Thoracic aorta (tissue), 2 donors: ENCODE measurements at regions not wholly inside any gene's neighbourhood (a gene's known extent, or its start where the extent isn't known, plus 50 kb on each side); places are given as distances from the start of the nearest gene placed in this dataset.

ENCODE experiments used
- ATAC-seq: fragments of 150-250 bp; one replicate; pipeline ENCODE4 v1.8.0; 2017; ENCODE audit warnings: low read depth; ENCODE audit not compliant: insufficient number of reproducible peaks, low FRiP score
- DNase-seq: peaks from one replicate; pipeline ENCODE4 v3.0.0-alpha.2; 2020; ENCODE audit warnings: low spot score
- H3K27ac ChIP-seq, 2 donors: fragments of 200-600 bp; sonication (generic); 1 replicate in 1 of 2; 2 replicates in 1 of 2; pipeline ENCODE4 v1.5.1; 2016; ENCODE audit warnings: mild to moderate bottlenecking in 2 of 2, moderate library complexity in 2 of 2
- H3K27me3 ChIP-seq: fragments of 200-600 bp; sonication (generic); replicated peaks from 2 replicates; pipeline ENCODE4 v1.6.0; 2016; ENCODE audit warnings: mild to moderate bottlenecking; ENCODE audit not compliant: insufficient read depth
- H3K36me3 ChIP-seq: fragments of 200-600 bp; sonication (generic); one replicate; pipeline ENCODE4 v1.5.1; 2016
- H3K4me1 ChIP-seq, 2 donors: fragments of 200-600 bp; sonication (generic); 1 replicate in 1 of 2; 2 replicates in 1 of 2; pipeline versions ENCODE4 v1.5.1 to v1.6.0; 2016; ENCODE audit warnings: low read depth in 2 of 2, mild to moderate bottlenecking in 1 of 2; ENCODE audit not compliant: control insufficient read depth in 1 of 2
- H3K4me3 ChIP-seq: fragments of 200-600 bp; sonication (generic); 2 replicates; pipeline ENCODE4 v1.5.1; 2016; ENCODE audit warnings: mild to moderate bottlenecking
- H3K9me3 ChIP-seq: fragments of 200-600 bp; sonication (generic); 2 replicates; pipeline ENCODE4 v1.5.1; 2016
- CTCF ChIP-seq: fragments of 200-600 bp; sonication (generic); IDR thresholded peaks from one replicate; pipeline ENCODE4 v1.5.1; 2019; ENCODE audit warnings: antibody characterized with exemption

GRCh38 chr5:38059876-38060275 is 198.5 kb upstream of the EGFLAM start:
- Histone ChIP-seq H3K36me3 (no peaks in the 10 kb centered on the region), H3K27me3 (no peaks in the 10 kb centered on the region), H3K9me3 (no peaks in the 10 kb centered on the region), H3K4me1 (peaks cover 0 to 6% of the 10 kb centered on the region in 2 donors), H3K4me3 (no peak overlapping the region), H3K27ac (peak overlapping the region in 1 of 2 donors; percentile 27)
- no peak for DNase-seq
- ATAC-seq: no peak
- no peak for TF ChIP-seq CTCF

GRCh38 chr5:38051711-38052511 is 206.4 kb upstream of the EGFLAM start:
- ATAC-seq (no peak), DNase-seq (no peak)
- Histone ChIP-seq H3K4me3 (no peak overlapping the region), H3K27me3 (no peaks in the 10 kb centered on the region), H3K4me1 (peaks cover 0 to 10% of the 10 kb centered on the region in 2 donors), H3K9me3 (no peaks in the 10 kb centered on the region), H3K36me3 (no peaks in the 10 kb centered on the region), H3K27ac (no peak overlapping the region)
- no peak for TF ChIP-seq CTCF

DNA sequence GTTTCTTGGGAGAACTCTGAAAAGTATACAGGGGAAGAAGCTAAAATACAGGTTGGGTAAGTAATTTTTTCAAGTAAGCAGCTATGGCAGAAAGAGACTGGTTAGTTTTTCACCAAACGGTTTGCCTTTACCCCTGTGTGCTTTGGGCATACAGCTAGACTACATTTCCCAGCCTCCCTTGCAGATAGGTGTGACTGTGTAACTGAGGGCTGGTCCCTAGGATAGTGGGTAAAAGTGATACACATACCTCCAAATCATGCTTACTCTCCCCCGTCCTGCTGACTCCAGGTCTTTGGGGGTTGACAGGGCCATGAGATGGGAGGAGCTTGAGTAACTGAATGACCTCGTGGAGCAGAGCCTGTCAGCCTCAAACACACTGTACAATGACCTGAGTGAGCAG is 208.6 kb upstream of the GDNF start:
- Histone ChIP-seq H3K4me1 (peaks cover 0 to 10% of the 10 kb centered on the region in 2 donors), H3K9me3 (no peaks in the 10 kb centered on the region), H3K4me3 (no peak overlapping the region), H3K36me3 (no peaks in the 10 kb centered on the region), H3K27ac (no peak overlapping the region), H3K27me3 (no peaks in the 10 kb centered on the region)
- DNase-seq (no peak), ATAC-seq (no peak)
- no peak for TF ChIP-seq CTCF

- Histone ChIP-seq H3K27me3 (no peaks in the 10 kb centered on the region), H3K4me1 (peaks cover 0 to 10% of the 10 kb centered on the region in 2 donors), H3K27ac (no peak overlapping the region), H3K4me3 (no peak overlapping the region), H3K9me3 (no peaks in the 10 kb centered on the region), H3K36me3 (no peaks in the 10 kb centered on the region)
- DNase-seq (no peak), ATAC-seq (no peak)
- TF ChIP-seq CTCF: no peak
These were observed 206.3 kb upstream of the GDNF start for GRCh38 chr5:38046103-38046502.

DNA sequence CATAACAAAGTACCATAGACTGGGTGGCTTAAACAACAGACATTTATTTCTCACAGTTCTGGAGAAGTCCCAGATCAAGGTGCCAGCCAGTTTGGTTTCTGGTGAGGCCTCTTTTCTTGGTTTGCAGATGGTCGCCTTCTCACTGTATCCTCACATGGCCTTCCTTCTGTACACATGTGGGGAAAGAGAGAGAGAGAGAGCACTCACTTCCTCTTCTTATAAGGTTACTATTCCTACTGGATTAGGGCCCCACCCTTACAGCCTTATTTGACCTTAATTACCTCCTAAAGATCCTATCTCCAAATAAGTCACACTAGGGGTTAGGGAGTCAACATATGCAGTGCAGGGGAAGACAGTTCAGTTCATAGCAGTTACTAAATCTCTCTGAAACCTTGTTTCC is 205.6 kb upstream of the GDNF start:
- no peaks in the 10 kb centered on the region for H3K27me3 ChIP-seq
- no peaks in the 10 kb centered on the region for H3K36me3 ChIP-seq
- no peak overlapping the region for H3K27ac ChIP-seq
- peaks cover 0 to 10% of the 10 kb centered on the region in 2 donors for H3K4me1 ChIP-seq
- DNase-seq (no peak), ATAC-seq (no peak)
- no peak overlapping the region for H3K4me3 ChIP-seq
- H3K9me3 ChIP-seq: no peaks in the 10 kb centered on the region
- no peak for TF ChIP-seq CTCF
